WTC11 (cell line): ENCODE measurements at regions not wholly inside any gene's neighbourhood (a gene's known extent, or its start where the extent isn't known, plus 50 kb on each side); places are given as distances from the start of the nearest gene placed in this dataset.

Source experiments
- ATAC-seq: fragments of 200-7000 bp; cut with Tn5 transposase; 2 replicates; pipeline ENCODE4 v1.10.0; 2021; ENCODE audit warnings: mild to moderate bottlenecking, moderate library complexity
- CTCF ChIA-PET: fragments of 300-600 bp; sonication (Branson Sonifier 250); formaldehyde crosslinking; loops from one replicate; lab custom pipeline; 2021; ENCODE audit warnings: antibody characterized with exemption; lab: Charles Lee
- POLR2A ChIA-PET: fragments of 350-600 bp; sonication (Branson Sonifier 250); formaldehyde crosslinking; loops from one replicate; lab custom pipeline; 2021; ENCODE audit warnings: antibody characterized with exemption; lab: Charles Lee
- DNase-seq: peaks from one replicate; pipeline ENCODE4 v3.0.0; 2021; ENCODE audit warnings: low spot score
- H3K27ac Mint-ChIP-seq: 2 replicates; pipeline ENCODE4 v1.8.0; 2021; ENCODE audit warnings: mixed read lengths
- H3K27me3 Mint-ChIP-seq: 2 replicates; pipeline ENCODE4 v1.8.0; 2021; ENCODE audit warnings: low read depth, mild to moderate bottlenecking, moderate library complexity, mixed read lengths
- H3K36me3 Mint-ChIP-seq: 2 replicates; pipeline ENCODE4 v1.8.0; 2021; ENCODE audit warnings: mixed read lengths
- H3K4me1 Mint-ChIP-seq: 2 replicates; pipeline ENCODE4 v1.8.0; 2022; ENCODE audit warnings: mixed read lengths
- H3K4me3 Mint-ChIP-seq: 2 replicates; pipeline ENCODE4 v1.8.0; 2021; ENCODE audit warnings: mild to moderate bottlenecking, moderate library complexity, mixed read lengths
- H3K9me3 Mint-ChIP-seq: 2 replicates; pipeline ENCODE4 v1.8.0; 2021; ENCODE audit warnings: mixed read lengths
- CREM ChIP-seq: sonication (generic); formaldehyde crosslinking; IDR thresholded peaks from 2 replicates; pipeline ENCODE4 v1.8.1; 2022; ENCODE audit warnings: mild to moderate bottlenecking, missing genetic modification reagents, moderate library complexity
- ELF4 ChIP-seq: sonication (generic); formaldehyde crosslinking; IDR thresholded peaks from 2 replicates; pipeline ENCODE4 v1.8.1; 2022; ENCODE audit warnings: low read depth, mild to moderate bottlenecking, moderate library complexity, missing genetic modification reagents
- FOXJ3 ChIP-seq: sonication (generic); formaldehyde crosslinking; IDR thresholded peaks from 2 replicates; pipeline ENCODE4 v1.9.0; 2021; ENCODE audit warnings: missing genetic modification reagents, mild to moderate bottlenecking, borderline replicate concordance
- FOXK1 ChIP-seq: sonication (generic); formaldehyde crosslinking; IDR thresholded peaks from 2 replicates; pipeline ENCODE4 v1.8.0; 2022; ENCODE audit warnings: mild to moderate bottlenecking, moderate library complexity, missing genetic modification reagents
- GRHL2 ChIP-seq: fragments of 250-450 bp; sonication (Bioruptor Pico); IDR thresholded peaks from 2 replicates; pipeline ENCODE4 v1.8.0; 2022; ENCODE audit warnings: mild to moderate bottlenecking, moderate library complexity; ENCODE audit not compliant: insufficient replicate concordance, severe bottlenecking
- HMGA2 ChIP-seq: fragments of 250-450 bp; sonication (Bioruptor Pico); IDR thresholded peaks from 2 replicates; pipeline ENCODE4 v1.4.0; 2021; ENCODE audit warnings: mild to moderate bottlenecking, moderate library complexity
- JAZF1 ChIP-seq: fragments of 250-450 bp; sonication (Bioruptor Pico); IDR thresholded peaks from 2 replicates; pipeline ENCODE4 v1.9.0; 2021; ENCODE audit warnings: moderate library complexity, mild to moderate bottlenecking, inconsistent platforms
- MLX ChIP-seq: sonication (generic); formaldehyde crosslinking; IDR thresholded peaks from 2 replicates; pipeline ENCODE4 v1.8.1; 2023; ENCODE audit warnings: mild to moderate bottlenecking, missing genetic modification reagents, moderate library complexity
- NFYB ChIP-seq: sonication (generic); formaldehyde crosslinking; conservative IDR thresholded peaks from 2 replicates; pipeline ENCODE4 v1.8.0; 2022; ENCODE audit warnings: low read depth, missing genetic modification reagents
- NR1H2 ChIP-seq: sonication (generic); formaldehyde crosslinking; IDR thresholded peaks from 2 replicates; pipeline ENCODE4 v1.9.0; 2021; ENCODE audit warnings: mild to moderate bottlenecking, moderate library complexity, missing genetic modification reagents
- OVOL2 ChIP-seq: fragments of 250-450 bp; sonication (Bioruptor Pico); IDR thresholded peaks from 2 replicates; pipeline ENCODE4 v1.9.0; 2021; ENCODE audit warnings: mild to moderate bottlenecking, borderline replicate concordance
- RORB ChIP-seq: fragments of 250-450 bp; sonication (Bioruptor Pico); IDR thresholded peaks from 2 replicates; pipeline ENCODE4 v1.9.0; 2021; ENCODE audit warnings: mild to moderate bottlenecking
- SMAD3 ChIP-seq: sonication (generic); formaldehyde crosslinking; IDR thresholded peaks from 2 replicates; pipeline ENCODE4 v1.8.0; 2022; ENCODE audit warnings: missing genetic modification reagents, mild to moderate bottlenecking, borderline replicate concordance
- SMAD4 ChIP-seq: sonication (generic); formaldehyde crosslinking; IDR thresholded peaks from 2 replicates; pipeline ENCODE4 v1.8.0; 2022; ENCODE audit warnings: mild to moderate bottlenecking, missing genetic modification reagents
- ZNF425 ChIP-seq: fragments of 250-450 bp; sonication (Bioruptor Pico); conservative IDR thresholded peaks from 2 replicates; pipeline ENCODE4 v1.9.0; 2021; ENCODE audit warnings: mild to moderate bottlenecking
- ZNF671 ChIP-seq: fragments of 250-450 bp; sonication (Bioruptor Pico); IDR thresholded peaks from 2 replicates; pipeline ENCODE4 v1.8.0; 2021; ENCODE audit warnings: mild to moderate bottlenecking
- TF ChIP-seq, protein P1 (sequence below): sonication (generic); formaldehyde crosslinking; IDR thresholded peaks from 2 replicates; pipeline ENCODE4 v1.8.0; 2023; ENCODE audit warnings: missing genetic modification reagents
- TF ChIP-seq, protein P2 (sequence below): sonication (generic); formaldehyde crosslinking; IDR thresholded peaks from 2 replicates; pipeline ENCODE4 v1.8.1; 2023; ENCODE audit warnings: mild to moderate bottlenecking, moderate library complexity, missing genetic modification reagents
- TF ChIP-seq, protein P3 (sequence below): fragments of 200-600 bp; IDR thresholded peaks from 2 replicates; pipeline ENCODE4 v1.8.0; 2022; ENCODE audit warnings: antibody characterized with exemption
- TF ChIP-seq, protein P4 (sequence below): sonication (generic); formaldehyde crosslinking; IDR thresholded peaks from 2 replicates; pipeline ENCODE4 v1.8.0; 2022; ENCODE audit warnings: mild to moderate bottlenecking, missing genetic modification reagents
- TF ChIP-seq, protein P5 (sequence below): sonication (generic); formaldehyde crosslinking; IDR thresholded peaks from 2 replicates; pipeline ENCODE4 v1.8.1; 2022; ENCODE audit warnings: mild to moderate bottlenecking, missing genetic modification reagents, moderate library complexity, borderline replicate concordance
- TF ChIP-seq, protein P6 (sequence below): fragments of 250-450 bp; sonication (Bioruptor Pico); IDR thresholded peaks from 2 replicates; pipeline ENCODE4 v2.1.2; 2022; ENCODE audit warnings: mild to moderate bottlenecking, moderate library complexity

DNA sequence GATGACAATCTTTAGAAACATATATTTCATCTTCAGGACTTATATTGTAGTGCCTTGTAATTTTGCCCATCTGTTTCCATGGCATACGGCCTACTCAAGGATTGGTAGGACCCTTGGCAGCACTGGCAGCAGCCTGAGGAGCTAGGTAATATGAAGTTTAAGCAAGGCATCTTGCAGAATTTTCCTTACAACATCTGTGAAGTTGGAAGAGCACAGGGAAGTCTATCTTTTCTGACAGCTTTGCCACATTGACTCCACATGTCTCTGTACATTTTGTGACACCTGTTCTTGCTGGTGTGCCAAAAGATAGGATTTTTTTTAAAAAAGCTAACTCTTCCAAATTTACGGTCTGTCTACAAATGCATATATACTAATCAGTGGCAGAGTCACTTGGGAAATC lies 1235.2 kb downstream of the PCDH7 start:
- H3K4me3 Mint-ChIP-seq, result no peak overlapping the region
- no peak for ATAC-seq
- H3K27ac Mint-ChIP-seq, result no peak overlapping the region
- H3K36me3 Mint-ChIP-seq, result no peaks in the 10 kb centered on the region
- TF ChIP-seq HMGA2 (CRISPR knock-in tag), result no peak
- TF ChIP-seq FOXJ3 (CRISPR knock-in tag), result no peak
- TF ChIP-seq SMAD4 (CRISPR knock-in tag), result no peak
- no peak for TF ChIP-seq MLX (CRISPR knock-in tag)
- TF ChIP-seq, protein P1, sequence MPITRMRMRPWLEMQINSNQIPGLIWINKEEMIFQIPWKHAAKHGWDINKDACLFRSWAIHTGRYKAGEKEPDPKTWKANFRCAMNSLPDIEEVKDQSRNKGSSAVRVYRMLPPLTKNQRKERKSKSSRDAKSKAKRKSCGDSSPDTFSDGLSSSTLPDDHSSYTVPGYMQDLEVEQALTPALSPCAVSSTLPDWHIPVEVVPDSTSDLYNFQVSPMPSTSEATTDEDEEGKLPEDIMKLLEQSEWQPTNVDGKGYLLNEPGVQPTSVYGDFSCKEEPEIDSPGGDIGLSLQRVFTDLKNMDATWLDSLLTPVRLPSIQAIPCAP (CRISPR knock-in tag), result no peak
- TF ChIP-seq FOXK1 (CRISPR knock-in tag), result no peak
- TF ChIP-seq, protein P2, sequence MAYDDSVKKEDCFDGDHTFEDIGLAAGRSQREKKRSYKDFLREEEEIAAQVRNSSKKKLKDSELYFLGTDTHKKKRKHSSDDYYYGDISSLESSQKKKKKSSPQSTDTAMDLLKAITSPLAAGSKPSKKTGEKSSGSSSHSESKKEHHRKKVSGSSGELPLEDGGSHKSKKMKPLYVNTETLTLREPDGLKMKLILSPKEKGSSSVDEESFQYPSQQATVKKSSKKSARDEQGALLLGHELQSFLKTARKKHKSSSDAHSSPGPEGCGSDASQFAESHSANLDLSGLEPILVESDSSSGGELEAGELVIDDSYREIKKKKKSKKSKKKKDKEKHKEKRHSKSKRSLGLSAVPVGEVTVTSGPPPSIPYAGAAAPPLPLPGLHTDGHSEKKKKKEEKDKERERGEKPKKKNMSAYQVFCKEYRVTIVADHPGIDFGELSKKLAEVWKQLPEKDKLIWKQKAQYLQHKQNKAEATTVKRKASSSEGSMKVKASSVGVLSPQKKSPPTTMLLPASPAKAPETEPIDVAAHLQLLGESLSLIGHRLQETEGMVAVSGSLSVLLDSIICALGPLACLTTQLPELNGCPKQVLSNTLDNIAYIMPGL (CRISPR knock-in tag), result no peak
- no peaks in the 10 kb centered on the region for H3K4me1 Mint-ChIP-seq
- CTCF ChIA-PET, result no interaction called here
- DNase-seq, result no peak
- no peaks in the 10 kb centered on the region for H3K9me3 Mint-ChIP-seq
- no peaks in the 10 kb centered on the region for H3K27me3 Mint-ChIP-seq
- POLR2A ChIA-PET, result no interaction called here

- POLR2A ChIA-PET, result no interaction called here
- Mint-ChIP-seq H3K4me3 (no peak overlapping the region), H3K9me3 (no peaks in the 10 kb centered on the region), H3K4me1 (no peaks in the 10 kb centered on the region), H3K27ac (no peak overlapping the region), H3K36me3 (no peaks in the 10 kb centered on the region), H3K27me3 (no peaks in the 10 kb centered on the region)
- no peak for DNase-seq
- ATAC-seq, result no peak
- CTCF ChIA-PET, result no interaction called here
- TF ChIP-seq JAZF1 (CRISPR knock-in tag) (no peak), ZNF671 (CRISPR knock-in tag) (no peak), OVOL2 (CRISPR knock-in tag) (no peak), ZNF425 (CRISPR knock-in tag) (no peak), ELF4 (CRISPR knock-in tag) (no peak), FOXJ3 (CRISPR knock-in tag) (no peak), CREM (CRISPR knock-in tag) (no peak), NFYB (no peak), NR1H2 (CRISPR knock-in tag) (no peak), SMAD3 (CRISPR knock-in tag) (no peak), RORB (CRISPR knock-in tag) (no peak), GRHL2 (CRISPR knock-in tag) (no peak)
- TF ChIP-seq, protein P3, sequence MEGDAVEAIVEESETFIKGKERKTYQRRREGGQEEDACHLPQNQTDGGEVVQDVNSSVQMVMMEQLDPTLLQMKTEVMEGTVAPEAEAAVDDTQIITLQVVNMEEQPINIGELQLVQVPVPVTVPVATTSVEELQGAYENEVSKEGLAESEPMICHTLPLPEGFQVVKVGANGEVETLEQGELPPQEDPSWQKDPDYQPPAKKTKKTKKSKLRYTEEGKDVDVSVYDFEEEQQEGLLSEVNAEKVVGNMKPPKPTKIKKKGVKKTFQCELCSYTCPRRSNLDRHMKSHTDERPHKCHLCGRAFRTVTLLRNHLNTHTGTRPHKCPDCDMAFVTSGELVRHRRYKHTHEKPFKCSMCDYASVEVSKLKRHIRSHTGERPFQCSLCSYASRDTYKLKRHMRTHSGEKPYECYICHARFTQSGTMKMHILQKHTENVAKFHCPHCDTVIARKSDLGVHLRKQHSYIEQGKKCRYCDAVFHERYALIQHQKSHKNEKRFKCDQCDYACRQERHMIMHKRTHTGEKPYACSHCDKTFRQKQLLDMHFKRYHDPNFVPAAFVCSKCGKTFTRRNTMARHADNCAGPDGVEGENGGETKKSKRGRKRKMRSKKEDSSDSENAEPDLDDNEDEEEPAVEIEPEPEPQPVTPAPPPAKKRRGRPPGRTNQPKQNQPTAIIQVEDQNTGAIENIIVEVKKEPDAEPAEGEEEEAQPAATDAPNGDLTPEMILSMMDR, result no peak
- TF ChIP-seq, protein P4, sequence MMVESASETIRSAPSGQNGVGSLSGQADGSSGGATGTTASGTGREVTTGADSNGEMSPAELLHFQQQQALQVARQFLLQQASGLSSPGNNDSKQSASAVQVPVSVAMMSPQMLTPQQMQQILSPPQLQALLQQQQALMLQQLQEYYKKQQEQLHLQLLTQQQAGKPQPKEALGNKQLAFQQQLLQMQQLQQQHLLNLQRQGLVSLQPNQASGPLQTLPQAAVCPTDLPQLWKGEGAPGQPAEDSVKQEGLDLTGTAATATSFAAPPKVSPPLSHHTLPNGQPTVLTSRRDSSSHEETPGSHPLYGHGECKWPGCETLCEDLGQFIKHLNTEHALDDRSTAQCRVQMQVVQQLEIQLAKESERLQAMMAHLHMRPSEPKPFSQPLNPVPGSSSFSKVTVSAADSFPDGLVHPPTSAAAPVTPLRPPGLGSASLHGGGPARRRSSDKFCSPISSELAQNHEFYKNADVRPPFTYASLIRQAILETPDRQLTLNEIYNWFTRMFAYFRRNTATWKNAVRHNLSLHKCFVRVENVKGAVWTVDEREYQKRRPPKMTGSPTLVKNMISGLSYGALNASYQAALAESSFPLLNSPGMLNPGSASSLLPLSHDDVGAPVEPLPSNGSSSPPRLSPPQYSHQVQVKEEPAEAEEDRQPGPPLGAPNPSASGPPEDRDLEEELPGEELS (CRISPR knock-in tag), result no peak
- TF ChIP-seq, protein P5, sequence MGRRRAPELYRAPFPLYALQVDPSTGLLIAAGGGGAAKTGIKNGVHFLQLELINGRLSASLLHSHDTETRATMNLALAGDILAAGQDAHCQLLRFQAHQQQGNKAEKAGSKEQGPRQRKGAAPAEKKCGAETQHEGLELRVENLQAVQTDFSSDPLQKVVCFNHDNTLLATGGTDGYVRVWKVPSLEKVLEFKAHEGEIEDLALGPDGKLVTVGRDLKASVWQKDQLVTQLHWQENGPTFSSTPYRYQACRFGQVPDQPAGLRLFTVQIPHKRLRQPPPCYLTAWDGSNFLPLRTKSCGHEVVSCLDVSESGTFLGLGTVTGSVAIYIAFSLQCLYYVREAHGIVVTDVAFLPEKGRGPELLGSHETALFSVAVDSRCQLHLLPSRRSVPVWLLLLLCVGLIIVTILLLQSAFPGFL (CRISPR knock-in tag), result no peak
- TF ChIP-seq, protein P6, sequence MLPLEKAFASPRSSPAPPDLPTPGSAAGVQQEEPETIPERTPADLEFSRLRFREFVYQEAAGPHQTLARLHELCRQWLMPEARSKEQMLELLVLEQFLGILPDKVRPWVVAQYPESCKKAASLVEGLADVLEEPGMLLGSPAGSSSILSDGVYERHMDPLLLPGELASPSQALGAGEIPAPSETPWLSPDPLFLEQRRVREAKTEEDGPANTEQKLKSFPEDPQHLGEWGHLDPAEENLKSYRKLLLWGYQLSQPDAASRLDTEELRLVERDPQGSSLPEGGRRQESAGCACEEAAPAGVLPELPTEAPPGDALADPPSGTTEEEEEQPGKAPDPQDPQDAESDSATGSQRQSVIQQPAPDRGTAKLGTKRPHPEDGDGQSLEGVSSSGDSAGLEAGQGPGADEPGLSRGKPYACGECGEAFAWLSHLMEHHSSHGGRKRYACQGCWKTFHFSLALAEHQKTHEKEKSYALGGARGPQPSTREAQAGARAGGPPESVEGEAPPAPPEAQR (CRISPR knock-in tag), result no peak
Measured at GRCh38 chr4:31959972-31960371, 1239.8 kb downstream of the PCDH7 start.
